Fibroblast of mammary gland (primary cell): ENCODE measurements at regions not wholly inside any gene's neighbourhood (a gene's known extent, or its start where the extent isn't known, plus 50 kb on each side); places are given as distances from the start of the nearest gene placed in this dataset.

Experiments used
- DNase-seq: peaks from one replicate; pipeline ENCODE4 v3.0.0-alpha.2; 2010; ENCODE audit warnings: low read depth
- H3K4me3 ChIP-seq: 2 replicates; pipeline ENCODE4 v1.5.1; 2011; ENCODE audit warnings: low read depth, mild to moderate bottlenecking, low read length, moderate library complexity; ENCODE audit not compliant: control insufficient read depth
- CTCF ChIP-seq: conservative IDR thresholded peaks from 2 replicates; pipeline ENCODE4 v1.5.1; 2011; ENCODE audit warnings: low read depth, low read length, inconsistent platforms; ENCODE audit not compliant: control insufficient read depth, insufficient read depth

GRCh38 chr5:74462356-74462755 lies 178.2 kb downstream of the ENC1 start:
- no peak for TF ChIP-seq CTCF
- H3K4me3 ChIP-seq = no peak overlapping the region
- no peak for DNase-seq

- DNase-seq = no peak
- no peak overlapping the region for H3K4me3 ChIP-seq
- no peak for TF ChIP-seq CTCF
These were observed 179.3 kb downstream of the ENC1 start for GRCh38 chr5:74461251-74461650.

- no peak for TF ChIP-seq CTCF
- H3K4me3 ChIP-seq = no peak overlapping the region
- DNase-seq = no peak
These were observed 179.8 kb downstream of the ENC1 start for GRCh38 chr5:74460694-74461093.

GRCh38 chr5:74459984-74460383 lies 180.5 kb downstream of the ENC1 start:
- H3K4me3 ChIP-seq = no peak overlapping the region
- TF ChIP-seq CTCF = no peak
- DNase-seq = no peak

GRCh38 chr5:74457876-74458275 lies 182.7 kb downstream of the ENC1 start:
- TF ChIP-seq CTCF = no peak
- DNase-seq = no peak
- no peak overlapping the region for H3K4me3 ChIP-seq

GRCh38 chr5:74454263-74455030 lies 186.1 kb downstream of the ENC1 start:
- H3K4me3 ChIP-seq = no peak overlapping the region
- TF ChIP-seq CTCF = no peak
- DNase-seq = no peak
